Stimulated activated CD4-positive, alpha-beta T cell treated with anti-CD3 and anti-CD28 coated beads, Interleukin-2, amount 100 ng/mL, for 4 hours (primary cell): ENCODE measurements at regions not wholly inside any gene's neighbourhood (a gene's known extent, or its start where the extent isn't known, plus 50 kb on each side); places are given as distances from the start of the nearest gene placed in this dataset.
"Not testable (repeated sequence)": the region's sequence is repeated elsewhere in the genome, so short reads cannot be mapped to it uniquely, and the experiment has no call there.

ENCODE experiments used
- DNase-seq: peaks from one replicate; pipeline ENCODE4 v3.0.0-alpha.2; 2020; ENCODE audit warnings: low read depth

DNA sequence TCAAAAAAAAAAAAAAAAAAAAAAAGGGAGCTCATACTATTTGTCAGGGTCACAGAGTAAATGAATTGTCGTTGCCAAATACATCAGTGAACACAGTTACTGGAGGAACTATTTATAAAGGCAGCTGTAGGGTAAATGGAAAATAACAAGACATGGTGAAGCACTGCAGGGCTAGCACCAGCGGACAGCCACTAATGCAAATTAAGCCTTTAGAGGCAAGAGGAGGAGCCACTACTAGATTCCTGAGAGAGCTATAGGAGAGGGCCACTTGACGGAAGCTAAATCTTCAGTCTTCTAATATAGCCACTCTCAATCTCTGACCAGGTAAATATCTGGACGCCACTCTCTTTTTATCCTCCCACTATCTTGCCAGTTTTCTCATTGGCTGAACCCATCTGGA, 801.2 kb upstream of the GOT2 start:
- DNase-seq: no peak

DNA sequence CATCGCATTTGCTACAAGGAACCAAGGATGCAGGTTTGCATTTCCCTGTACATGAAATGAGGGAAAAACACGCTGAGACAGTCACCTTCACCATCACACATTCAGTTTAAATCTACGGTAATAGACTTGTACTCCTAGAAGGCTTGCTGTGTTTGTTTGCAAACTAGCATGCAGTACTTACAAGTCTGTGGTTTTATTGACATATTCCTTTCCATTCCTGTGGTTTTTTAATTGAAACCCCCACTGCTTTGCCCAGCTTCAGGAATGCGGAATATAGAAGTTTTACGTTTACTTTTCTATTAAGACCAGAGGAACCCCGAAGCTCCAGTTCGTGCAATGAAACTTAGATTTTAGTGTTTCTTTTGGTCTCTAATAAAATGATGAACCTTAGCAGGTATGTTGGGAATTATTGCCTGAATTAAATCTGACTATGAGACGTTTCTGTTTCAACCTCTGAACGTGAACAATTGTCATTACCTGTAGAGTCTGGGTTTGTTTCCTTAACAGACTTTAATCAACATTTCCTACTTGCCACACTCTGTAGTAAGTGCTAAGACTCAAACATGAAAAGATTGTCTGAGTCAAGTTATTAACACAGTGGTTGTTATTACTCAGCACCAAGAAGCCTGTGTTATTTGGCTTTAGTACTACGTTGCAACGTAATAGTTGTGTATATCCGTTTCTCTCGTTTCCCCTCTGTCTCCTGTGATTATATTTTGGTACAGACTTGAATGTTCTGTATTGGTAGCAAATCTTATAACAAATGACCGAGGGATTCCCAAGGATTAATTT, 793.3 kb upstream of the GOT2 start:
- DNase-seq: no peak

GRCh38 chr16:59522826-59523225, 788.7 kb upstream of the GOT2 start:
- no peak for DNase-seq

DNA sequence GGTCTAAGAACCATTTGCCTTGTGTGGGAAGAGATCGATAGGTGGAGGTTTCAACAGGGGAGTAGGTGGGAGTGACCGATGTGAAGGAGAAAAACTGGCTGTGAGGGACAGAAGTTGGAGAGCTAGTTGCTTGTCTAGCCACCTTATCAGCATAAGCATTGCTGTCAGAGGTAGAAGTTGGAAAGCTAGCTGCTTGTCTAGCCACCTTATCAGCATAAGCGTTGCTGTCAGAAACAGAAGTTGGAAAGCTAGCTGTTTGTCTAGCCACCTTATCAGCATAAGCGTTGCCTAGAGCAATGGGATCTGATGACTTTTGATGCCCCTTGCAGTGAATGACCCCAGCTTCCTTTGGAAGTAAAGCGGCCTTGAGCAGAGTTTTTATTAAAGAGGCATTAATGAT, 784.6 kb upstream of the GOT2 start:
- not testable (repeated sequence) for DNase-seq

- DNase-seq: no peak
These were observed 780.5 kb upstream of the GOT2 start for GRCh38 chr16:59514651-59515050.

DNA sequence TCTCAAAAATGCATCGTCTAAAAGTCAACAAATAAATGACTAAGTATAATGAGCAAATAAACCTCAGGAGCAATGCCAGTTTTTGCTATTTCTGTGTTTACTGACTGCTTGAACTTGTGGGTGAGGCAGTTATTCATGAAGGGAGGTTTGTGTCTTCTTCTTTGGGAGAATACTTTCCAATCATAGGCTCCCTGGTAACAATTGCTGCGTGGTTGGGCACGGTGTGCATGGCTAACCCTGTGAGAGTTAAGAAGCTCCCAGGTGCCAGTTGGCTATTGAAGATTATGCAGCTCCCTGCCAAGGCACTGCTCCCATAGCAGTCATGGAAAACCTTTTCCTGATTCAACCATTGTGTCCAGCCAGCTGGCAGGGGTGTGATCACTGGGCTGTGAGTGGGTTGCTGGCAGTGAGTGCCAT, 775.9 kb upstream of the GOT2 start:
- no peak for DNase-seq

- DNase-seq: no peak
These were observed 766.5 kb upstream of the GOT2 start for GRCh38 chr16:59500601-59501000.

DNA sequence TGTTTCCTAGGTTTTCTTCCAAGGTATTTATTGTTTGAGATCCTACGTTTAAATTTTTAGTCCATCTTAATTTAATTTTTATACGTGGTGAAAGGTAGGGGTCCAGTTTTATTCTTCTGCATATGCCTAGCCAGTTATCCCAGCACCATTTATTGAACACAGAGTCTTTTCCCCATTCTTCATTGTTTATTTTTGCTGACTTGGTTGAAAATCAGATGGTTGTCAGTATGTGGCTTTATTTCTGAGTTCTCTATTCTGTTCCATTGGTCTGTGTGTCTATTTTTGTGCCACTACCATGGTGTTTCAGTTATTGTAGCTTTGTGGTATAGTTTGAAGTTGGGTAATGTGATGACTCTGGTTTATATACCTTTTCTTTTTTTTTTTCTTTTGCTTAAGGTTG, 753.0 kb upstream of the GOT2 start:
- DNase-seq: no peak

DNA sequence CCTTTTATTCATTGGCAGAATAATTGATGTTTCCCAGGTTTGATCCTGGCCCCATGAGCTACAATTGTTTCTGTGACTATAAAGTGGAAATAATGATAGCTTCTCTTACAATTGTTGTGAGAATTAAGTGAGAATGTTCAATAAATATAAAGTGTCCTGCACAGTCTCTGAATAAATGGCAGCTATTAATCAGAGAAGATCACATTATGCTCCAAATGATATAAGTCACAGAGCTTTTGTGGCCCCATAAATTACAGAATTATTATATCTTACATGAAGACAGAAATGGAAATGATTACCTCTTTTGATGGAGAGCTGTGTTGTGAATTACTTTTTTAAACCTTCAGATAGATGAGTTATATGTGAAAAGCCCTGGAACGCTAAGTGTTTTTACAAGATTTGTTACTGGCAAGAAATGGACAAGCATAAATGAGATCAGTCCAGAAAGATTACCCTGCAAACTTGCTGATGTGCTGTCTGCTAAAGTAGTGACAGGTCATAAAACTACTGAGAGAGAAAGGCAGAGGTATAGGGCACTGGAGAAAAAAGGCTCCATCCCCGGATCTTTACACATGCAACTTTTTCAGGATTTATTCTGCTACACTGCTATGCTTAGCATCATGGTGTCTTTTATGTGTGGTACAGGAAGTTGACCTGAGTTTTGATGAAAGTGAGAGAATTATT, 750.9 kb upstream of the GOT2 start:
- no peak for DNase-seq

DNA sequence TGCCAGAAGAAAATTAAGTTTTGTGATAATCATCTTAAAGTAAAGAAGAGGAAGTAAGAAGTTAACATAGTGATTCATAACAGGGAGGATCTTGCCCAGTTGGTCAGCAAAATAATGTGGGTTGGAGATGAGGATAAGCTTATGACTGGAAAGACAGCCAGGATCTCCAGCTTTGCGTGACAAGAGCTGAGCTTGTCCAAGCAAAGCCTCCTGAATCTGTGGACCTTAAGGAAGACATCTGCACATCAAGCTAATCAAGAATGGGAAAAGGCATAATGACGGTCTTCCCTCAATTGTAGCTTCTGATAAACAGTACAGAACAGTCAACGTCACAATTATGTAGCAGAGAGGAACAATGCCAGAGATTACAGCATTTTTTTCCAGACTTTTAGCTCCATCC, 744.7 kb upstream of the GOT2 start:
- DNase-seq: no peak

DNA sequence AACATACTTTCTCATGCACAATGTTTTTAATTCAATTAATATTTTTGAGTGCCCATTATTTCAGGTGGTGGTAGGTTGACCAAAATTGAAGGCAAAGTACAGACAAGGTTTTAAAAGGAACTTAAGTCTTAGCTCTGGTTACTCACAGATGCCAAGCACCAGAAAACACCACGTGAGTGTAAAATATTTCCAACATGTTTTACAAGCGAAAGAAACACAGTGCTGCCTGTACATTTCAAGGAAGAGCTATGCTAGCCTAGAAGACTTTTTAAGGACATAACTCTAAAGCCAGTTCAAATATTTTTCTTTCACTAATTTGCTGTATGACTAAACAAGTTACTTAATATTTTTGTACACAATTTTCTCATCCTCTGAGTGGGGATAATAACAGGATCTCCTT, 736.4 kb upstream of the GOT2 start:
- no peak for DNase-seq

GRCh38 chr16:59469266-59469665, 735.1 kb upstream of the GOT2 start:
- no peak for DNase-seq

DNA sequence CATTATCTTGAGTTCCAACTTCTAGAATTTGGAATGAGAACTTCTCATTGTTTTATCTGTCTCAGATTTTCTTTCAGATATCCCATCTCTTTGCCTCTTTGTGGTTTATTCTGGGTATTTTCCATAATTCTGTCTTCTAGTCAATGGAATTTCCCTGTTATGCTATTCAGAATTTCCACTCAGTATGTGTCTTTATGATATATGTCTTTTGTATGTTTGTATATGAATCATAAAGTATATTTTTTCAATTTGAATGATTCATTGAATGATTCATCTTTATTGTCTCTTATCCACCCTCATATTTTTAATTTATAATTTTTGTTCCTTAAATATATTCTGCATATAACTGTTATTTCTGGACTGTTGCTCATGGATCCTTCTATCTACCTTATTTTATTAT, 729.7 kb upstream of the GOT2 start:
- no peak for DNase-seq

- DNase-seq: no peak
These were observed 725.7 kb upstream of the GOT2 start for GRCh38 chr16:59459806-59460205.

- no peak for DNase-seq
These were observed 721.4 kb upstream of the GOT2 start for GRCh38 chr16:59455497-59455896.

DNA sequence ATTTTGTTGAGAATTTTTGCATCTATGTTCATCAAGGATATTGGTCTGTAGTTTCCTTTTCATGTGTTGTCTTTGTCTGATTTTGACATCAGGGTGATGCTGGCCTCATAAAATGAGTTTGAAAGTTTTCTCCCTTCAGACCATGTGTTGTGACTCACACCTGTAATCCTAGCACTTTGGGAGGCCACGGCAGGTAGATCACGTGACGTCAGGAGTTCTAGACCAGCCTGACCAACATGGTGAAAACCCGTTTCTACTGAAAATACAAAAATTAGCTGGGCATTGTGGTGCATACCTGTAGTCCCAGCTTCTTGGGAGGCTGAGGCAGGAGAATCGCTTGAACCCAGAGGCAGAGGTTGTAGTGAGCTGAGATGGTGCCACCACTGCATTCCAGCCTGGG, 716.4 kb upstream of the GOT2 start:
- not testable (repeated sequence) for DNase-seq

GRCh38 chr16:59440502-59440901, 706.4 kb upstream of the GOT2 start:
- no peak for DNase-seq

DNA sequence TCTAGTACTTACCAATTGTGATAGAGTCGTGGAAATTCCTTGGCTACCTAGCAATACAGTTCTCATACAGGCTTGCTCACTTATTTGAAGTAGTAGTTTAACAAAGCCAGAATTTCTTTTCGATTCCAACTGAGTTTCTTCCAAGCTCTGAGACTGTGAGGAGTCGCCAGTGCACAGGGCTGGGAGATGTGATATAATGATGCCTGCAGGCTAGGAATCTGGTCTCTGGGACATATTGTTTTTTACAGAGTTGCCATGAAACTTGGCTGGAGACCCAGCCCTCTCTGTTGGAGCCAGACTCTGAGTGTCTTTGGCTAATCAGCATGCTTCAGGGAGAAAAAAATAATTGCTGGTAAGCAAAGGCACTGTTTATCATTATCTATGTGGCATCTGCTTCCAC, 698.8 kb upstream of the GOT2 start:
- DNase-seq: no peak

- no peak for DNase-seq
These were observed 698.2 kb upstream of the GOT2 start for GRCh38 chr16:59432276-59432675.

- DNase-seq: no peak
These were observed 690.7 kb upstream of the GOT2 start for GRCh38 chr16:59424714-59425273.

DNA sequence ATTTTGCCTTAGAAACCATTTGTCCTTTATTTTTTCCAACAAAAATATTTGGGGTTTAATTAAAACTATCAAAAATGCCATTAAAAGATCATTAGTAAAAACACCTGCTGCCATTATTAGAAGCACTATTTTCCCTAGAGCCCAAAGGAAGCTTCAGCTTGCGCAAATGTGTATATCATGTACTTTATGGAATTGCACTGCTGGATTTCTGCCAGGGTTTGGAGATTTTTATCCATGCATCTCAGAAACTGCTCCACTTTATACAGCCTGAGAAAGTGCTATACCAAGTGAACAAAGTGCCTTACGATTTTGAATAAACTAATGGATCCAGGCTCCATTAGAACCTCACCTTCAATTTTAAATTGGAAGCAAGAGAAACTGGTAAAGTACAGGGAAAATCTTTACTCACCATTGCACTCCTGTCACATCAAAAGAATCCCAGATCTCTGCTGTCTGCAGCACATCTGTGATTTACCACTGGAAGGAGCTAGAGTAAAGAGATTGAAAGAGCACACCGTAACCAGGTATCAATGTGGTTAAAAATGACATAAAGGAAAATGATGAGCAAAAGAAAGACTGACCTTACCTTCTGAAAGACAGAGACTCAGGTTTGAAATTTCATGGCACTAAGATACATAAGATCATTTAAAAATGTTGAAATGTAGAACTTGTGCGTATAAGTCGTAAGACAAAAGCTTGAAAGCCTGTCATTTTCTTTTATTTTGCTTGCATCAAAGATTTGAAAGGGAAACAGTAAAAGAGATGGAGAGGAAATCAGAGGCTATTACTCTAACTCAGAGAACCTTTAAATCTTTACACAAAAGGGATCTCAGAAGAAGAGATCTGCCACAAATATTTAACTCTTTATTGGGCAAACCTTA, 678.1 kb upstream of the GOT2 start:
- no peak for DNase-seq

- no peak for DNase-seq
These were observed 676.3 kb upstream of the GOT2 start for GRCh38 chr16:59410451-59410850.
